Neural progenitor cell (in vitro differentiated cells): ENCODE measurements at regions not wholly inside any gene's neighbourhood (a gene's known extent, or its start where the extent isn't known, plus 50 kb on each side); places are given as distances from the start of the nearest gene placed in this dataset.

Experiments
- DNase-seq: peaks from one replicate; pipeline ENCODE4 v3.0.0-alpha.2; 2016; ENCODE audit warnings: low spot score
- H2AFZ ChIP-seq: fragments of 200-600 bp; sonication (generic); replicated peaks from 2 replicates; pipeline ENCODE4 v1.6.1; 2016; ENCODE audit warnings: antibody characterized with exemption
- H3F3A ChIP-seq: fragments of 200-600 bp; sonication (generic); 2 replicates; pipeline ENCODE4 v1.6.1; 2016; ENCODE audit warnings: antibody characterized with exemption, low read depth
- H3K27ac ChIP-seq: fragments of 200-600 bp; sonication (generic); 2 replicates; pipeline ENCODE4 v1.5.1; 2016; ENCODE audit warnings: mild to moderate bottlenecking
- H3K27me3 ChIP-seq: fragments of 200-600 bp; sonication (generic); 2 replicates; pipeline ENCODE4 v1.6.1; 2016; ENCODE audit warnings: mild to moderate bottlenecking, moderate library complexity
- H3K36me3 ChIP-seq: fragments of 200-600 bp; sonication (generic); 2 replicates; pipeline ENCODE4 v1.5.1; 2016
- H3K4me1 ChIP-seq: fragments of 200-600 bp; sonication (generic); 2 replicates; pipeline ENCODE4 v1.6.1; 2016; ENCODE audit warnings: mixed run types
- H3K4me2 ChIP-seq: fragments of 200-600 bp; sonication (generic); 2 replicates; pipeline ENCODE4 v1.6.1; 2016
- H3K4me3 ChIP-seq: fragments of 200-600 bp; sonication (generic); 2 replicates; pipeline ENCODE4 v1.5.1; 2016
- H3K79me2 ChIP-seq: fragments of 200-600 bp; sonication (generic); 2 replicates; pipeline ENCODE4 v1.6.1; 2016; ENCODE audit warnings: low read depth
- H3K9ac ChIP-seq: fragments of 200-600 bp; sonication (generic); 2 replicates; pipeline ENCODE4 v1.6.1; 2016
- H3K9me3 ChIP-seq: fragments of 200-600 bp; sonication (generic); 2 replicates; pipeline ENCODE4 v1.5.1; 2016; ENCODE audit warnings: low read depth
- H4K20me1 ChIP-seq: fragments of 200-600 bp; sonication (generic); 2 replicates; pipeline ENCODE4 v1.6.1; 2016; ENCODE audit warnings: low read depth
- H3K27ac Mint-ChIP-seq: 3 replicates; pipeline ENCODE4 v1.8.0; 2021; ENCODE audit warnings: mixed read lengths
- H3K27me3 Mint-ChIP-seq: 2 replicates; pipeline ENCODE4 v1.8.0; 2022; ENCODE audit warnings: low read depth, mild to moderate bottlenecking, inconsistent platforms, moderate library complexity, mixed read lengths; ENCODE audit not compliant: insufficient read depth
- H3K36me3 Mint-ChIP-seq: 3 replicates; pipeline ENCODE4 v1.8.0; 2021; ENCODE audit warnings: mixed read lengths
- H3K4me1 Mint-ChIP-seq: 3 replicates; pipeline ENCODE4 v1.8.0; 2021; ENCODE audit warnings: mixed read lengths
- H3K4me3 Mint-ChIP-seq: 3 replicates; pipeline ENCODE4 v1.8.0; 2021; ENCODE audit warnings: mild to moderate bottlenecking, moderate library complexity, mixed read lengths
- H3K9me3 Mint-ChIP-seq: 3 replicates; pipeline ENCODE4 v1.8.0; 2020; ENCODE audit warnings: mixed read lengths
- CTCF ChIP-seq: fragments of 200-600 bp; sonication (generic); IDR thresholded peaks from 2 replicates; pipeline ENCODE4 v1.5.1; 2017; ENCODE audit warnings: antibody characterized with exemption, mild to moderate bottlenecking
- EZH2 ChIP-seq: fragments of 200-600 bp; sonication (generic); IDR thresholded peaks from 2 replicates; pipeline ENCODE4 v1.6.1; 2017; ENCODE audit warnings: antibody characterized with exemption, mild to moderate bottlenecking, moderate library complexity
- EZH2phosphoT487 ChIP-seq: fragments of 200-600 bp; sonication (generic); IDR thresholded peaks from 2 replicates; pipeline ENCODE4 v1.6.1; 2017; ENCODE audit warnings: antibody characterized with exemption

GRCh38 chr13:99051768-99052455 lies 74.0 kb upstream of the DOCK9 start:
- Mint-ChIP-seq H3K9me3 (no peaks in the 10 kb centered on the region), H3K27me3 (peaks cover 7% of the 10 kb centered on the region), H3K4me1 (peaks cover 5% of the 10 kb centered on the region), H3K27ac (peak overlapping the region; percentile 50), H3K36me3 (no peaks in the 10 kb centered on the region), H3K4me3 (no peak overlapping the region)
- Histone ChIP-seq H4K20me1 (no peaks in the 10 kb centered on the region), H3K9me3 (no peaks in the 10 kb centered on the region), H3K27ac (no peak overlapping the region), H3K79me2 (no peaks in the 10 kb centered on the region), H3K4me2 (no peak overlapping the region), H3K27me3 (no peaks in the 10 kb centered on the region), H3K4me1 (peaks cover 24% of the 10 kb centered on the region), H2AFZ (no peak overlapping the region), H3F3A (peaks cover 3% of the 10 kb centered on the region), H3K9ac (no peak overlapping the region), H3K36me3 (no peaks in the 10 kb centered on the region), H3K4me3 (no peak overlapping the region)
- TF ChIP-seq CTCF (no peak), EZH2phosphoT487 (no peak), EZH2 (no peak)
- no peak for DNase-seq

- H3K4me2 ChIP-seq: peak overlapping the region; percentile 38
- H3K4me3 ChIP-seq: no peak overlapping the region
- no peak overlapping the region for H3K9ac ChIP-seq
- no peaks in the 10 kb centered on the region for H3K9me3 Mint-ChIP-seq
- H3K4me3 Mint-ChIP-seq: no peak overlapping the region
- H3K9me3 ChIP-seq: no peaks in the 10 kb centered on the region
- H2AFZ ChIP-seq: no peak overlapping the region
- H3K4me1 ChIP-seq: peaks cover 19% of the 10 kb centered on the region
- peaks cover 3% of the 10 kb centered on the region for H3F3A ChIP-seq
- no peaks in the 10 kb centered on the region for H3K27me3 ChIP-seq
- H3K4me1 Mint-ChIP-seq: peaks cover 5% of the 10 kb centered on the region
- no peaks in the 10 kb centered on the region for H3K36me3 Mint-ChIP-seq
- TF ChIP-seq EZH2 (no peak), EZH2phosphoT487 (no peak)
- peaks cover 7% of the 10 kb centered on the region for H3K27me3 Mint-ChIP-seq
- H3K36me3 ChIP-seq: no peaks in the 10 kb centered on the region
- H3K79me2 ChIP-seq: no peaks in the 10 kb centered on the region
- peak; percentile 23 for DNase-seq
- no peak overlapping the region for H3K27ac Mint-ChIP-seq
- no peaks in the 10 kb centered on the region for H4K20me1 ChIP-seq
- H3K27ac ChIP-seq: no peak overlapping the region
These were observed 75.9 kb upstream of the DOCK9 start for GRCh38 chr13:99053636-99054233.

GRCh38 chr13:99055281-99055680 lies 77.4 kb upstream of the DOCK9 start:
- Histone ChIP-seq H3K27ac (no peak overlapping the region), H3K9me3 (no peaks in the 10 kb centered on the region), H3K27me3 (no peaks in the 10 kb centered on the region), H4K20me1 (no peaks in the 10 kb centered on the region), H3K4me3 (no peak overlapping the region), H3K9ac (no peak overlapping the region), H3K4me1 (peaks cover 19% of the 10 kb centered on the region), H3K79me2 (no peaks in the 10 kb centered on the region), H3K4me2 (no peak overlapping the region), H2AFZ (no peak overlapping the region), H3K36me3 (no peaks in the 10 kb centered on the region), H3F3A (peaks cover 3% of the 10 kb centered on the region)
- Mint-ChIP-seq H3K27me3 (peaks cover 7% of the 10 kb centered on the region), H3K9me3 (no peaks in the 10 kb centered on the region), H3K36me3 (no peaks in the 10 kb centered on the region), H3K27ac (no peak overlapping the region), H3K4me1 (peaks cover 5% of the 10 kb centered on the region), H3K4me3 (no peak overlapping the region)
- no peak for TF ChIP-seq CTCF
- TF ChIP-seq EZH2: no peak
- TF ChIP-seq EZH2phosphoT487: no peak
- peak; percentile 5 for DNase-seq

GRCh38 chr13:99055735-99056134 lies 77.9 kb upstream of the DOCK9 start:
- no peaks in the 10 kb centered on the region for H4K20me1 ChIP-seq
- no peak overlapping the region for H3K4me3 ChIP-seq
- H3K27me3 ChIP-seq: no peaks in the 10 kb centered on the region
- Mint-ChIP-seq H3K36me3 (no peaks in the 10 kb centered on the region), H3K27ac (no peak overlapping the region), H3K4me1 (peaks cover 5% of the 10 kb centered on the region), H3K9me3 (no peaks in the 10 kb centered on the region), H3K4me3 (no peak overlapping the region), H3K27me3 (peaks cover 7% of the 10 kb centered on the region)
- H3F3A ChIP-seq: peaks cover 3% of the 10 kb centered on the region
- no peak for TF ChIP-seq CTCF
- TF ChIP-seq EZH2: no peak
- no peak for TF ChIP-seq EZH2phosphoT487
- no peaks in the 10 kb centered on the region for H3K79me2 ChIP-seq
- DNase-seq: no peak
- no peaks in the 10 kb centered on the region for H3K36me3 ChIP-seq
- no peak overlapping the region for H3K27ac ChIP-seq
- H3K4me2 ChIP-seq: no peak overlapping the region
- H3K9me3 ChIP-seq: no peaks in the 10 kb centered on the region
- H3K9ac ChIP-seq: no peak overlapping the region
- H2AFZ ChIP-seq: no peak overlapping the region
- H3K4me1 ChIP-seq: peaks cover 19% of the 10 kb centered on the region
